HG02970 (cell line): ENCODE measurements at regions not wholly inside any gene's neighbourhood (a gene's known extent, or its start where the extent isn't known, plus 50 kb on each side); places are given as distances from the start of the nearest gene placed in this dataset.

Experiments
- ATAC-seq: cut with Tn5 transposase; IDR thresholded peaks from one replicate; pipeline ENCODE4 v1.9.1; 2021; ENCODE audit warnings: mild to moderate bottlenecking, moderate library complexity, moderate number of reproducible peaks; ENCODE audit not compliant: unreplicated experiment, low FRiP score

- ATAC-seq, result no peak
These were observed 332.1 kb downstream of the FOXG1 start for GRCh38 chr14:29098656-29099055.

DNA sequence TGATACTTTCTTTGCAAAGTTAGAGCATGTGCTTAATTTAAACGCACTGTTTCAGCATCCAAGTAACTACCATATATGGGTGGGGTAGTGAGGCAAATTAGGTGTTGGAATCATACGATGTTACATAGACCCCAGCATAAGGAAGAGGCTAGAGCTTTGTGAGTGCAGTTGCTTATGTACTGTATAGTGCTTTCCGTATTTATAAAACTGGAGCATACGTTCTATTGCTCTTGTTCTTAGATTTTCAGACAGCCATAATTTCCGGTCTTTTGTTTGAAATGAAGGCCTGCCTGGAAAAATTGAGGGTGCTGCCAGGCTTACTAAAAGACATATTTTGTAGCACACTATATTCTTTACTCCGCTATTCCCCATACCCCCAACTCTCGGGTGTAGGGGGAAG is 335.7 kb downstream of the FOXG1 start:
- ATAC-seq, result no peak

GRCh38 chr14:29102996-29103395 is 336.4 kb downstream of the FOXG1 start:
- no peak for ATAC-seq

DNA sequence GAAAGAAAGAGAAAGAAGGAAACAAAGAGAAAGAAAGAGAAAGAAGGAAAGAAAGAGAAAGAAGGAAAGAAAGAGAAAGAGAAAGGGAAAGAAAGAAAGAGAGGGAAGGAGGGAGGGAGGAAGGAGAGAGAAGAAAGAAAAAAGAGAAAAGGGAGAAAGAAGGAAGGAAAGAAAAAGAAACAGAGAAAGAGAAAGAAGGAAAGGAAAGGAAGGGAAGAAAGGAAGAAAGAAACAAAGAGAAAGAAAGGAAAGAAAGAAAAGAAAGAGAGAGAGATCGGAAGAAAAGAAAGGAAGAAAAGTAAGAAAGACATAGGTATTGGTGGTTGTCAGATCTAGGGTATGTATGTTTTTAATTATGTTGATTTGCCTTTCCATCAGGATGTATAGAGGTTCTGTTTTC is 342.3 kb downstream of the FOXG1 start:
- no peak for ATAC-seq

- no peak for ATAC-seq
These were observed 343.0 kb downstream of the FOXG1 start for GRCh38 chr14:29109589-29109988.

DNA sequence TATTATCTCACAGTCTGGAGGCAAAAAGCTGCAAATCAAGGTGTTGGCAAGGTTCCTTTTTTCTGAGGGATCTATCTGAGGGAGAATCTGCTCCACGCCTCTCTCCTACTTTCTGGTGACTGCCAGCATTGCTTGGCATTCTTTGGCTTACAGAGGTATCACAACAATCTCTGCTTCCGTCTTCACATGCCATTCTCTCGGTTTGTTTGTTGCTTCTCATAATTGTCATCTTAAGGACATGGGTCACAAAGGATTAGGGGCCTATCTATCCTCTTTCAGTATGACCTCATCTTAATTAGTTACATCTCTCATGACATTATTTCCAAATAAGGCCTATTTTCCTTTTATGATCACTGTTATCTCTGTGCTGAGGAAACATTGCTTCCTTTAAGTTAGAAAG is 345.0 kb downstream of the FOXG1 start:
- no peak for ATAC-seq

DNA sequence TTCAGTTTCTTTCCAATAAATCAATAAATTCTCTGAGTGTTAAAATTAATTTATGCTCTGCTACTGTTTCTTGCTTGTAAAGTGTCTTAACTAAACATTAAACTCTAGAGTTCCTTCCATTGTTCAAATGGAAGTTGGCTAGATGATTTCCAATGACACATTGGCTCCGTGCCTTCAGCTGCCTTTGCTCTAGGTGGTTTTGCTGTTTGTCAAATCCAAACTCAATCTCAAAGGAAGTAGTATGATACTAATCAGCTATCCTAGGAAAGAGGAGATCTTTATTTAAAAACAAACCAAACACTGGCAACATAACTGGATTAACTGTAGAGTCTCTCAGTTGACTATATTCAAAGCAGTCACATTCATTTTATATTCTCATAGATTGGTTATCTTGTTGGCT is 356.4 kb downstream of the FOXG1 start:
- ATAC-seq, result no peak

DNA sequence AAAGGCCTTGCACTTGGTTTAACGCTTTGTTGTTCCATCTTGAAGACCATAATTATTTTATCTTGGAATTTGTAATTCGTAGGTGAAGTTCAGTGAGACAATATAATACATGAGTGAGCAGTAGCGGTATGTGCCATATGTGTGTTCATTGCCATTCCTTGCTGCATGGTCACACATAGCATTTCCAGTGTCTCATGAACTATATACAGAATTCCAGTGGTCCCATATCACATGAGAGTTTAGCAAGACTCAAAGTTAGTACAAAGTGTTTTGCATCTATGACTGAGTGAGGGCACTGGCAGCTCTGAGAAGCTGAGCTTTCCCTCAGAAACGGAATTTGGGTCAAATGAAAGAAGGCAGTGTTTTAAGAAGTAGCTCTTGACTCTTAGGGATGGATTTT is 359.8 kb downstream of the FOXG1 start:
- ATAC-seq, result no peak

DNA sequence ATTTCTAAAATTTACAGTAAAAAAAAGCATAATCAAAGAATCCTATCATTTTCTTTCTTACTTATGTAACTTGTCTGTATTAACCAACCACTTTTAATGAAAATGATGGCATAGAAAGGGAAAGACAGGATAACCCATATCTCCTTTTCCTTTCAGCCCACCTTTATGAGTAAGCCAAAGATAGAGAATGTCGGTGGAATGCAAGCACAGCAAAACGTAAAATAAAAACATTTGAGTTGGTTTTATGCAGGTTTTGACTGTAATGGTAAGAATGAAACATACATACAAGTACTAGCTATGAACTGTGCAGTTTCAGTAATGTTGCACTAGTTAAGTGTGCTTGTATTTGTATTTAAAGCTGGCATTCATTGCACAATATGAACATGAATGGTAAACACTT is 360.3 kb downstream of the FOXG1 start:
- no peak for ATAC-seq

- ATAC-seq, result no peak
These were observed 373.4 kb downstream of the FOXG1 start for GRCh38 chr14:29140016-29140415.

- ATAC-seq, result no peak
These were observed 378.0 kb downstream of the FOXG1 start for GRCh38 chr14:29144621-29145020.

GRCh38 chr14:29148221-29148620 is 381.6 kb downstream of the FOXG1 start:
- ATAC-seq, result no peak

DNA sequence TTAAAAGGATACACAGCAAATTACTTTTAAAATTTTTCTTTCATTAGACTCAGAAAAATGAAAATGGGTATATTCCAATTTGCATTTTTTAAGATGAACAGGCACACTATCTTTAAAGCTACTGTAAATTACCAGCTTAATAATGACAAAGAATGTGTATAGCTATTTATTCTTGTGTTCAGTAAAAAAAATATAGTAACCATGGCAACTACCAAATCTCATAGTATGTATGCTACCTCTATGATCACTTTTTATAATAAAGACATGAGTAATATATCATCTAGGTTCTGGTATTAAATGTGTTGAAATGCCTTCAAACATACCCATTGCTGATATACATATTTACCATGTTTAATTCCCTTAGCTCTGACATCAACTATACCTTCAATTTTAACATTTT is 383.2 kb downstream of the FOXG1 start:
- ATAC-seq, result no peak

DNA sequence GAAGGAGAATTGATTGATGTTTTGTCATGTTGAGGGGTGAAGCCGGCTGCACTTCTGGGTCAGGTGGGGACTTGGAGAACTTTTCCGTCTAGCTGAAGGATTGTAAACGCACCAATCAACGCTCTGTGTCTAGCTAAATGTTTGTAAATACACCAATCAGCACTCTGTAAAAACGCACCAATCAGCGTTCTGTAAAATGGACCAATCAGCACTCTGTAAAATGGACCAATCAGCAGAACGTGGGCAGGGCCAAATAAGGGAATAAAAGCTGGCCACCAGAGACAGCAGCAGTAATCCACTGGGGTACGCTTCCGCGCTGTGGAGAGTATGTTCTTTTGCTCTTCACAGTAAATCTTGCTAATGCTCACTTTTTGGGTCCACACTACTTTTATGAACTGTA is 384.1 kb downstream of the FOXG1 start:
- ATAC-seq, result no peak

- no peak for ATAC-seq
These were observed 389.5 kb downstream of the FOXG1 start for GRCh38 chr14:29156096-29156495.

DNA sequence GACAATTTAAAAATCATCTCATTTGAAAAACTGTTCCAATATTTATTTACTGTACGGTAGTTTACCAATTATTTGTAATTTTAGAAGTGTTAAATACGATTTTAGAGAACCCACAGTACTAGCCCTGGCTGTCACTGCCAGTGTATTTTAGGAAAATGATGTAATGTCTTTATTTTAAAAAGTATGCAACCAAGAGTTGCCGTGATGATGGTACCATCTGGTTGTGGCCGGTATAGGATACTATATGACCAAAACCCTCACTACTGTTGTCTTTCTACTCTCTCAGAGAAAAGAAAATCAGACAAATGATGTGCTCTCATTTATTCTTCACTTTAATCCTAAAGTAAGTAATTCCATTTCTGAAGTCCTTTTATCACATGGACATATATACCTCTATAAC is 395.0 kb downstream of the FOXG1 start:
- no peak for ATAC-seq

DNA sequence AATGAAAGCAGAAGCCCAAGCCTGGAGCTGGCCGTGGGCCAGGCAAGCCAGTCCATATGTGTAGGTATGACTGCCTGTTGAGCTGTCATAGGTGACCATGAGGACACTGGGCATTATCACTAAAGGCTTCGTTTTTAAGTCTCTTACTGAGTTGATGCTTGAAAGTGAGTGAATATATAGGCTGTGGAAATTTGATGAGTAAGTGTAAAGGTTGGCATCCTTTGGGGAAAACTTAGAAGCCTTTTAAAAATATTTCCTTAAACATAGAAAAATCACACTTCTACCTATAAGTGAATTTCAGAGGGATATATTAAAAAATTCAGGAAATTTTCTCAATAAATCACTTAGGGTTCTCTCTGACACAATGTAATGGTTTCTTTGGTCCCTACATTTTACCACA is 396.5 kb downstream of the FOXG1 start:
- no peak for ATAC-seq

DNA sequence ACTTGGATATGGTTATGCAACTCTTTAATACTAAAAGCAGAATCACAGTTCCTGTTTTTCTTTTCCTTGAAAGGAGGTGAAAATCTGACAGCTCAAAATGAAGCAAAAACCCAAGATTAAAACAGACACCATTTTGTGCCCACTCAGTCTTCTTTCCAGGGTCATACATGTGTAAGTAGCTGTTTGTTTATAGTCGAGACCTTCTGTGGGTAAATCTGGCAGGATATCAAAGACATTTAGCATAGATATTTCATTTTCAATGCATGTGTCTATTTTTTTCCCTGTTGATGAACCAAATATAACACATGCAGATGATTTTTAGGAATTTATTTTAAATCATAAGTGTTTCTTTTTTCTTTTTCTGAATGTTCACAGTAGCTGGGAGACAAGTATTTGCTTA is 398.8 kb downstream of the FOXG1 start:
- no peak for ATAC-seq

- no peak for ATAC-seq
These were observed 399.9 kb downstream of the FOXG1 start for GRCh38 chr14:29166507-29166906.

GRCh38 chr14:29168149-29168548 is 401.6 kb downstream of the FOXG1 start:
- no peak for ATAC-seq

- ATAC-seq, result no peak
These were observed 402.8 kb downstream of the FOXG1 start for GRCh38 chr14:29169408-29169807.

DNA sequence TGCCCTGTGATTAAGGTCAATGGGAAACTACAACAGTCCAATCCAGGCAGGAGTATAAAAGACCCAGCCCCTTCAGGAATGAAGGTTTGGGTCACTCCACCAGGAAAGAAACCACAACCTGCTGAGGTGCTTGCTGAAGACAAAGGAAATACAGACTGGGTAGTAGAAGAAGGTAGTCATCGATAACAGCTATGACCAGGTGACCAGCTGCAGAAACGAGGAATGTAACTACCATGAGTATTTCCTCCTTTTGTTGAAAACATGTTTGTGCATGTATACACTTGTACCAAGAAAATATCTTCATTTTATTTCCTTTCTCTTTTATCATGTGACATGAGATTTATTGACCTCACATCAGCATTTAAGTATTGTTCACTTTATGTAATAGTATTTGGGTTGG is 409.1 kb downstream of the FOXG1 start:
- no peak for ATAC-seq

DNA sequence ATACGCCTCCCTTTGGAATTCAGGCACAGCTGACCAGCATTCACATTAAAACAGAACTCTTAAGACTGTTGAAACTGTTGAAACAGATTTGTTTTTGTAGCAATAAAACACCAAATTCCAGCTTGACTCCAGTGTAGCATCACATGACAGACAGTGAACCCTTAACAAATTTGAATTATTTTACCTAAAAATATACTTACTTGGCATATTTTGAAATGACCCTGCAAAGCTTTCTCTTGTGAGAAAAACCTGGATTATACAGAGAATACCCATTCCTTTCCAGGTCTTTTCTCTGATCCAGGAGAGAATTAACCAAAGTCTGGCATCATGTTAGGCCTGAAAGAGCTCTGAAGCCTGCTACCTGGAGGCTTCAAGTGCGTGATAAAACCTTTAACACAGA is 410.3 kb downstream of the FOXG1 start:
- ATAC-seq, result no peak

DNA sequence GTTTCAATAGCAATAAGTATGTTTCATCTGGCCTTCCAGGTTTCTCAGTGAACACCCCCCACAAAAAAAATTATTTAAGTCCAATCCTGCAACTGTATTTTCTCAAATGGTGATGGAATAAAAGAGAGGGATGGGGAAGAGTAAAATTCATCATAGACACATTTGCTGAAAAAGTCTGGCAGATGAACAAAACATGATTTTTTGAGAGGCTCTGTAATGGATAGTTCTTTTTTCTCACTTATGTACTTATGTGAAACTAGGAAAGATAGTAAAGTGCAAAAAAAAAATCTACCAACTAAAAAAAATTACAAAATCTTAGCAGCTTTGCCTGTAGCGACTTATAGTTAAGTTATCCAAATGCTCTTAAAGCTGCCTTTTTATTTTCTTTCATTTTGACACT is 412.4 kb downstream of the FOXG1 start:
- no peak for ATAC-seq
